ENCODE measurements at regions not wholly inside any gene's neighbourhood (a gene's known extent, or its start where the extent isn't known, plus 50 kb on each side); places are given as distances from the start of the nearest gene placed in this dataset.

GRCh38 chr3:72165808-72166207 is 380.9 kb upstream of the PROK2 start:
- no peak for TF ChIP-seq CTCF (IDR thresholded peaks at IDR 0.05; ENCODE audit: control extremely low read depth, extremely low read depth)

GRCh38 chr3:72165317-72165716 is 380.4 kb upstream of the PROK2 start:
- DNase-seq (no peak), ATAC-seq (ENCODE audit: insufficient read depth, low FRiP score) (no peak)
- no peak for TF ChIP-seq CTCF (IDR thresholded peaks at IDR 0.05; ENCODE audit: control extremely low read depth, extremely low read depth)
- 93 to 100% methylated on average over 2 of the region's 2 CpGs for WGBS, 2 donors
- peaks cover 0 to 10% (median 0%) of the 10 kb centered on the region in 5 donors for H3K4me1 ChIP-seq (ENCODE audit: control insufficient read depth in 5 of 5, insufficient read depth in 5 of 5, low read length in 5 of 5)
- no peak overlapping the region for H3K27ac ChIP-seq (ENCODE audit: low read depth in 1 of 2, low read length in 1 of 2)
- no peak overlapping the region for H3K4me3 ChIP-seq
- no peak overlapping the region for H3K9ac ChIP-seq (ENCODE audit: insufficient read depth in 1 of 2, low read length in 2 of 2)
- H3K36me3 ChIP-seq (ENCODE audit: control insufficient read depth in 4 of 4, insufficient read depth in 4 of 4, low read length in 4 of 4), result no peaks in the 10 kb centered on the region
- no peaks in the 10 kb centered on the region for H3K27me3 ChIP-seq (ENCODE audit: control insufficient read depth in 3 of 3, insufficient read depth in 3 of 3, low read length in 2 of 3)
- H3K9me3 ChIP-seq (ENCODE audit: control insufficient read depth in 4 of 4, insufficient read depth in 3 of 4, low read length in 3 of 4), result peaks cover 0 to 4% (median 0%) of the 10 kb centered on the region in 4 donors

More at GRCh38 chr3:72165808-72166207, 380.9 kb upstream of the PROK2 start:
- DNase-seq (no peak), ATAC-seq (ENCODE audit: insufficient read depth, low FRiP score) (no peak)
- Histone ChIP-seq H3K9me3 (ENCODE audit: control insufficient read depth in 4 of 4, insufficient read depth in 3 of 4, low read length in 3 of 4) (peaks cover 0 to 4% (median 0%) of the 10 kb centered on the region in 4 donors), H3K9ac (ENCODE audit: insufficient read depth in 1 of 2, low read length in 2 of 2) (no peak overlapping the region), H3K27ac (ENCODE audit: low read depth in 1 of 2, low read length in 1 of 2) (no peak overlapping the region), H3K4me1 (ENCODE audit: control insufficient read depth in 5 of 5, insufficient read depth in 5 of 5, low read length in 5 of 5) (peaks cover 0 to 10% (median 0%) of the 10 kb centered on the region in 5 donors), H3K4me3 (no peak overlapping the region), H3K27me3 (ENCODE audit: control insufficient read depth in 3 of 3, insufficient read depth in 3 of 3, low read length in 2 of 3) (no peaks in the 10 kb centered on the region), H3K36me3 (ENCODE audit: control insufficient read depth in 4 of 4, insufficient read depth in 4 of 4, low read length in 4 of 4) (no peaks in the 10 kb centered on the region)
- WGBS, 2 donors, result 37 to 68% methylated on average over 1 of the region's 1 CpG

GRCh38 chr3:72164635-72164978 is 379.7 kb upstream of the PROK2 start:
- H3K27ac ChIP-seq (ENCODE audit: low read depth in 1 of 2, low read length in 1 of 2), result no peak overlapping the region
- peaks cover 0 to 10% (median 0%) of the 10 kb centered on the region in 5 donors for H3K4me1 ChIP-seq (ENCODE audit: control insufficient read depth in 5 of 5, insufficient read depth in 5 of 5, low read length in 5 of 5)
- no peaks in the 10 kb centered on the region for H3K36me3 ChIP-seq (ENCODE audit: control insufficient read depth in 4 of 4, insufficient read depth in 4 of 4, low read length in 4 of 4)
- no peak for TF ChIP-seq CTCF (IDR thresholded peaks at IDR 0.05; ENCODE audit: control extremely low read depth, extremely low read depth)
- WGBS, 2 donors, result 85 to 87% methylated on average over 5 of the region's 5 CpGs
- no peaks in the 10 kb centered on the region for H3K27me3 ChIP-seq (ENCODE audit: control insufficient read depth in 3 of 3, insufficient read depth in 3 of 3, low read length in 2 of 3)
- DNase-seq, result no peak
- ATAC-seq (ENCODE audit: insufficient read depth, low FRiP score), result no peak
- H3K9me3 ChIP-seq (ENCODE audit: control insufficient read depth in 4 of 4, insufficient read depth in 3 of 4, low read length in 3 of 4), result peaks cover 0 to 4% (median 0%) of the 10 kb centered on the region in 4 donors
- H3K9ac ChIP-seq (ENCODE audit: insufficient read depth in 1 of 2, low read length in 2 of 2), result no peak overlapping the region
- H3K4me3 ChIP-seq, result no peak overlapping the region
